ENCODE measurements at regions not wholly inside any gene's neighbourhood (a gene's known extent, or its start where the extent isn't known, plus 50 kb on each side); places are given as distances from the start of the nearest gene placed in this dataset.
"Not testable (repeated sequence)": the region's sequence is repeated elsewhere in the genome, so short reads cannot be mapped to it uniquely, and the experiment has no call there.

DNA sequence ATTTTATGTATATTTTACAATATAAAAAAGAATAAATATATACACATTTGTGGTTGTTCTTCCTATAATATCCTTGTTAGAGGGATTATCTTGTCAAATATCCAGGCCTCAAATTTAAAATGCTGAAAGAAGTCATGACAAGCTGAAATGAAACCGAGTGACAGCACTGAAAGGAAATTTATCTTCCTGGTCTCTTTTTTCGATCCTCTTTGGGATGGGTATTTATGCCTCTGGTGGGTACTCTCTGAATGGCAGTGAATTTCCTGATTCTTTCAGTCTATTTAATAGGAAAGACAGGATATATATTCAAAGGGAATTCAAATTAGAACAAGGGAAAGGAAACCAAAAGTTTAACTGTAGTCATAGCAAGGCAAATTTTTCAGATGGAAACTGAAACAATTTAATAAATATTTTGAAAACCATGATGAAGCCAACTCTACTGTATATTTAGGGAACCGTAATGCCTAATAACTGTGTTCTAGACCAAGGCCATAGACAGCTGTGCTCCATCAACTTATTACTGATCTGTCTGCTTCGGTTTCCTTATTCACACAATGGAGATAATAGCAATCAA is 97.9 kb downstream of the DLEU7 start:
- TF ChIP-seq, protein P1, sequence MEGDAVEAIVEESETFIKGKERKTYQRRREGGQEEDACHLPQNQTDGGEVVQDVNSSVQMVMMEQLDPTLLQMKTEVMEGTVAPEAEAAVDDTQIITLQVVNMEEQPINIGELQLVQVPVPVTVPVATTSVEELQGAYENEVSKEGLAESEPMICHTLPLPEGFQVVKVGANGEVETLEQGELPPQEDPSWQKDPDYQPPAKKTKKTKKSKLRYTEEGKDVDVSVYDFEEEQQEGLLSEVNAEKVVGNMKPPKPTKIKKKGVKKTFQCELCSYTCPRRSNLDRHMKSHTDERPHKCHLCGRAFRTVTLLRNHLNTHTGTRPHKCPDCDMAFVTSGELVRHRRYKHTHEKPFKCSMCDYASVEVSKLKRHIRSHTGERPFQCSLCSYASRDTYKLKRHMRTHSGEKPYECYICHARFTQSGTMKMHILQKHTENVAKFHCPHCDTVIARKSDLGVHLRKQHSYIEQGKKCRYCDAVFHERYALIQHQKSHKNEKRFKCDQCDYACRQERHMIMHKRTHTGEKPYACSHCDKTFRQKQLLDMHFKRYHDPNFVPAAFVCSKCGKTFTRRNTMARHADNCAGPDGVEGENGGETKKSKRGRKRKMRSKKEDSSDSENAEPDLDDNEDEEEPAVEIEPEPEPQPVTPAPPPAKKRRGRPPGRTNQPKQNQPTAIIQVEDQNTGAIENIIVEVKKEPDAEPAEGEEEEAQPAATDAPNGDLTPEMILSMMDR (IDR thresholded peaks at IDR 0.05; ENCODE audit: low read depth, low read length, missing control alignments): peak; percentile 1
- no peak overlapping the region for H3K4me3 ChIP-seq (ENCODE audit: low read depth, low read length)
- DNase-seq (ENCODE audit: low read depth): no peak

DNA sequence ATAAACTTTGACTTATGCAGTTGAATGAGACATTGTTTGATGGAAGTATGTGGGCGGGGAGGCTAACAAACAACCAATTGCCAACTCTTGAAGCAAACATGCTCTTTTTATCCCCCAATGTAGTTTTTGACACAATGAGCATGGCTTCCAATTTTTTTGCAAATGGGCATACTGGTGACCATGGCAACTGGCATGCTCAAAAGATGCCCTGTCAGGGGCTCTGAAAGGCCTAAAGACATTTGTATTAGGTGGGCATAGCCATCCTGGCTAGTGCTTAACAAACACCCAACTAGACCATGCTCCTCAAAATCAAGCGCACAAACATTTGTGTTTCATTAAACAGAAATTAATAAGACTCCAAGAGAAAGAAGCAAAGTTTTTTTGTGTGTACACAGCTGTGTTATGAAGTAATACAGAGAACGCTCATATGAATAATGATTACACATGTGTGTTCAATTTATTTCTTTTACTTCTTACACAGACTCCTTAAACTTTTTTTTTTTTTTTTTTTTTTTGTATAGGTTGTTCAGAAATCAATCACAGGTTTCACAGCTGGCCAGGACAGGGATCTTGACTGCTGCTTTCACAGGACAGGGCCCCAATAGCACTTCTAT is 95.6 kb downstream of the DLEU7 start:
- no peak overlapping the region for H3K4me3 ChIP-seq (ENCODE audit: low read depth, low read length)
- TF ChIP-seq, protein P1 (IDR thresholded peaks at IDR 0.05; ENCODE audit: low read depth, low read length, missing control alignments): no peak
- no peak for DNase-seq (ENCODE audit: low read depth)

DNA sequence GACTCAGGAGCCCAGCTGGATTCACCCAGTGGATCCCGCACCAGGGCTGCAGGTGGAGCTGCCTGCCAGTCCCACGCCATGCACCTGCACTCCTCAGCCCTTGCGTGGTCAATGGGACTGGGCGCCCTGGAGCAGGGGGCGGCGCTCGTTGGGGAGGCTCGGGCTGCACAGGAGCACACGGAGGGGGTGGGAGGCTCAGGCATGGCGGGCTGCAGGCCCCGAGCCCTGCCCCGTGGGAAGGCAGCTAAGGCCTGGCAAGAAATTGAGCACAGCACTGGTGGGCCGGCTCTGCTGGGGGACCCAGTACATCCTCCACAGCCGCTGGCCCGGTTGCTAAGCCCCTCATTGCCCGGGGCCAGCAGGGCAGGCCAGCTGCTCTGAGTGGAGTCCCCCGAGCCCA is 90.3 kb downstream of the DLEU7 start:
- not testable (repeated sequence) for H3K4me3 ChIP-seq (ENCODE audit: low read depth, low read length); DNase-seq (ENCODE audit: low read depth)

DNA sequence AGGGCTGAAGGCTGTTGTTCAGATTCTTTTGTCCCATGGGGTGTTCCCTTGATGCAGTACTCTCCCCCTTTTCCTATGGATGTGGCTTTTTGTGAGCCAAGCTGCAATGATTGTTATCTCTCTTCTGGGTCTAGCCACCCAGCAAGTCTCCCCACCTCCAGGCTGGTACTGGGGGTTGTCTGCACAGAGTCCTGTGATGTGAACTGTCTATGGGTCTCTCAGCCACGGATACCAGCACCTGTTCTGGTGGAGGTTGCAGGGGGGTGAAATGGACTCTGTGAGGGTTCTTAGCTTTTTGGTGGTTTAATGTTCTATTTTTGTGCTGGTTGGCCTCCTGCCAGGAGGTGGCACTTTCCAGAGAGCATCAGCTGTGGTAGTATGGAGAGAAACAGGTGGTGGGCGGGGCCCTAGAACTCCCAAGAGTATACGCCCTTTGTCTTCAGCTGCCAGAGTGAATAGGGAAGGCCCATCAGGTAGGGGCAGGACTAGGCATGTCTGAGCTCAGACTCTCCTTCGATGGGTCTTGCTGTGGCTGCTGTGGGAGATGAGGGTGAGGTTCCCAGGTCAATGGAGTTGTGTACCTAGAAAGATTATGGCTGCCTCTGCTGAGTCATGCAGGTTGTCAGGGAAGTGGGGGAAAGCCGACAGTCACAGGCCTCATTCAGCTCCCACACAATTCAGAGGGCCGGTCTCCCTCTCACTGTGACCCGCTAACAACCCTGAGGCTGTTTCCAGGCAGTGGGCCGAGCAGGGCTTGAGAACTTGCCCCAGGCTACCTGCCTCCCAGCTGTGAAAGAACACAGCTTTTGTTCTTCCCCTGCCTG is 87.4 kb downstream of the DLEU7 start:
- DNase-seq (ENCODE audit: low read depth); H3K4me3 ChIP-seq (ENCODE audit: low read depth, low read length): not testable (repeated sequence)

DNA sequence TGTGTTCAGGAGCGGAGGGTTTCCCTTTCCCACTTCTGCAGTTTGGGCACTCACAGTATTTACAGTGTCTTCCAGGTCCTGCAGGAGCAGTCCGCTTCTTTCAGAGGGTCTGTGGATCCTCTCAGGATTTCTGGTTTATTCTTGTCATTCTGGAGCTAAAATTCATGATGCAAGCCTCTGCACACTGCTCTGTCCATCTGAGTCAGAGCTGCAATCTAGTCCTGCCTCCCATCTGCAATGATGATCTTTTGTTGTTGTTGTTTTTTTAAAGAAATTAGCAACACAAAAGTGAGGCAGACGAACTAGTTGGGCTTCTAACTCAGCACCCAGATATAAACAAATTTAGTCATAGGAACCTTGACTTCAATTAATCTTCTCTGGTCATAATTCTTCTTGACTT is 86.5 kb downstream of the DLEU7 start:
- no peak for DNase-seq (ENCODE audit: low read depth)
- TF ChIP-seq, protein P1 (IDR thresholded peaks at IDR 0.05; ENCODE audit: low read depth, low read length, missing control alignments): no peak
- H3K4me3 ChIP-seq (ENCODE audit: low read depth, low read length): no peak overlapping the region

DNA sequence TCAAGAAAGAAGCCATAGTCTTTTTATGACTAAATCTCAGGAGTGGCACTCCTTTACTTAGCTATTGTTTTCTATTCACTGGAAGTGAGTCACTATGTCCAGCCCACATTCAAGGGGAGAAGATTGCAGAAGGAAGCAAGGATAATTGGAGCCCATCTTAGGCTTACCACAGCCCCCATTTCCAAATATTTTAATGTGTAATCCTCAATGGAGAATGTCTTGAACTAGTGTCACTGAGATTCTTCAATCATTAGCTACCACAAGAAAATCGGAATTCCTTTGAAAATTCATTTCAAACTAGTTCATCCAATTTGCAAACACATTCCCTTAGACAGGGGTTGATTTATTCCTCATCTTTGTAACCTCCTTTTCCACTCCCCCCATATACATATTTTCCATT is 84.7 kb downstream of the DLEU7 start:
- H3K4me3 ChIP-seq (ENCODE audit: low read depth, low read length): no peak overlapping the region
- TF ChIP-seq, protein P1 (IDR thresholded peaks at IDR 0.05; ENCODE audit: low read depth, low read length, missing control alignments): no peak
- DNase-seq (ENCODE audit: low read depth): no peak

DNA sequence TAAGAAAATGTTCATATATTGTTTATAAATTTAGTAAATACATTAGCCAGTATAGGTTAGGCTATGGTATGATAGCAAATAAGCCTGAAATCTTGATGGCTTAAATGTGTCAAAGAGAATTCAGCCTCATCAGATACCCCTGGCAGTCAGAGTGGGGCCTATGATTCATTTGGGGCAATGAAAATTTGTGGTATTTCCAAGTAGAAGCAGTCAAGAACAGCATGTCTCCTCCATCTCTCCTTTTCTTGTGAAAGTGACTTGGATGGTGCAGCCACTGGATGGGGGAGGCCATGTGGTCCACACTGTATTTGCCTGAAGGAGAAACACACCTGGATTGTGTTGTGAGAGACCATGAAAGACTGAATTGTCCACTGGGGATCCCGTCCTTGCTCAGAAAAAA is 82.7 kb downstream of the DLEU7 start:
- no peak overlapping the region for H3K4me3 ChIP-seq (ENCODE audit: low read depth, low read length)
- TF ChIP-seq, protein P1 (IDR thresholded peaks at IDR 0.05; ENCODE audit: low read depth, low read length, missing control alignments): no peak

DNA sequence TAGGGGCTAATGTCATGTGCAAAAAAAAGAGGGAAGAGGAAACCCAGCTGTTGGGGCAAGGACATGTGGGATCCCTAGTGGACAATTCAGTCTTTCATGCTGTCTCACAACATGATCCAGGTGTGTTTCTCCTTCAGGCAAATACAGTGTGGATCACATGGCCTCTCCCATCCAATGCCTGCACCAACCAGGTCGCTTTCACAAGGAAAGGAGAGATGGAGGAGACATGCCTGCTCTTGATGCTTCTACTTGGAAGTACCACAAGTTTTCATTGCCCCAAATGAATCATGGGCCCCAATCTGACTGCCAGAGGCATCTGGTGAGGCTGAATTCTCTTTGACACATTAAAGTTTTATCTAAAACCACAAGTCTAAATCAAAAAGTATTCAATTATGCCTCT is 82.1 kb downstream of the DLEU7 start:
- TF ChIP-seq, protein P1 (IDR thresholded peaks at IDR 0.05; ENCODE audit: low read depth, low read length, missing control alignments): no peak
- no peak overlapping the region for H3K4me3 ChIP-seq (ENCODE audit: low read depth, low read length)
- no peak for DNase-seq (ENCODE audit: low read depth)

More for the DNA sequence above, 82.7 kb downstream of the DLEU7 start:
- DNase-seq (ENCODE audit: low read depth): no peak

Data from GM12864 (cell line).